Stimulated activated CD8-positive, alpha-beta memory T cell treated with anti-CD3 and anti-CD28 coated beads, Interleukin-15, amount 100 ng/mL, for 1 hour (primary cell): ENCODE measurements at regions not wholly inside any gene's neighbourhood (a gene's known extent, or its start where the extent isn't known, plus 50 kb on each side); places are given as distances from the start of the nearest gene placed in this dataset.
A peak's percentile ranks its signal among the peaks of the same experiment; 100 is the strongest.
"Not testable (repeated sequence)": the region's sequence is repeated elsewhere in the genome, so short reads cannot be mapped to it uniquely, and the experiment has no call there.

Experiments used
- DNase-seq: peaks from one replicate; pipeline ENCODE4 v3.0.0-alpha.2; 2020; ENCODE audit warnings: low read depth

DNA sequence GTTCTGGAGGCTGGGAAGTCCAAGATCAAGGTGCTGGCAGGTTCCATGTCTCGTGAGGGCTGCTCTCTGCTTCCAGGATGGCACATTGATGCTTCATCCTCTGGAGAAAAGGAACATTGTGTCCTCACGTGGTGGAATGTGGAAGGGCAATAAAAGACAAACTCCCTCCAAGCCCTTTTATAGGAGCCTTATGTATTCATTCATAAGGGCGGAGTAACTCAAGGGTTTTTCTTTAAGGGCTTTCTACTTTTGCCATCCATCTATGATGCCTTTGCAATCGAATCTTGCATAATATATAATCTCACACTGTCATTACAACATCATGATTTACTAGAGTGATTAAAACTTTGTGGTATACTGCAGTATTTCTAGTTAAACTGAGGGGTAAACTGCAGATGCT, 132.7 kb upstream of the DDHD1 start:
- no peak for DNase-seq

DNA sequence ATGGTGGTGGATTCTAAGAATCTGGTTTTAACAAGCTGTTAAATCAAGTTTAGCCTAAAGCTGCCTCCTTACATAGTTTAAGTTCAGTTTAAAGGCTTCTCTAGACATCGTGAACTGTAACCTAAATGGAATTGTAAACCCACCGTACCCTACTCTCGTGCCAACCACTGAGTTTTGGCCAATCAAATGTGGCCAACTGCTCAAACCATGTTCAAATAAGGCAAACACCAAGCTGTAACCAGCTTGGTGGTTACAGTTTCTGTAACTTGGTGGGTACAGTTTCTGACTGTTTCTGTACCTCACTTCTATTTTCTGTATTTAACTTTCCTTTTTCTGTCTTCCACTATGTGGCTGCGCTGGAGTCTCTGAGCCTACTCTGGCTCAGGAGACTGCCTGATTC, 131.9 kb upstream of the DDHD1 start:
- no peak for DNase-seq

GRCh38 chr14:53278602-53279506, 125.7 kb upstream of the DDHD1 start:
- no peak for DNase-seq

DNA sequence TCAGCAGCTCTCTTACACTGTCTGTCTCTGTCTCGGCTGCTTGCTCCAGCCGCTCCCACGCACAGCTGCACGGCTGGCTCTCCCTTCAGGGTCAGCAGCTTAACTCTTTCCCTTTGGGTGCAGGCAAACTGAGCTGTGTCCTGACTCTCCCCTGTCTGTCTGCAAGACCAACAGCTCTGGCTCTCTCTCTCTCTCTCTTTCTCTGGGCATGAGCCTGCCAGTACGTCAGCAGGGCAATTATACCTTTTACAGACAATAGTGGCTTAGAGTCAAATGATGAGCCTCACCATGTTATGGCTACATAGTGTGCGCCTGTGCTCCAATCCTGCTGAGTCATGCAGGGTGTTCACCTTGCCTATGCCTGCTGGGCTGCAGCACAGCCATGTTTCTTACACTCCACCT, 120.5 kb upstream of the DDHD1 start:
- DNase-seq: no peak

DNA sequence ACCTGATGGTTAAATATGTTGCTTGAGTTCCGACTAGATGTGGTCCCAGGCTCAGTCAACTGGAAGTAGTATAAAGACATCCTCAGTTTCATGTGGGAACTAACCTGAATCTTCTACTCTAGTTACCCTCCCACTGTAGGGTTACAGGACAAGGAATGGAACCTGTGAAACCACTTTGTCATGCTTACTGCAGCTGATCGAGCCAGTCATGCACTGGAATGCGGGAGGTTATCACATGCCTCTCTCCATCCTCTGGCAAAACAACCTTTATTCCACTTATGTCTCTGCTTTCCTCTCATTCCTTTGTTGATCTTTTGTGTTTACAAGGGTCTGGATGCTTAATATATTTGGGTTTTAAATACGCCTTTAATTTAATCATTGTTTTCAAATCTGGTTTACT, 111.9 kb upstream of the DDHD1 start:
- no peak for DNase-seq

GRCh38 chr14:53260928-53261327, 107.8 kb upstream of the DDHD1 start:
- no peak for DNase-seq

- DNase-seq: no peak
These were observed 107.2 kb upstream of the DDHD1 start for GRCh38 chr14:53260286-53260685.

DNA sequence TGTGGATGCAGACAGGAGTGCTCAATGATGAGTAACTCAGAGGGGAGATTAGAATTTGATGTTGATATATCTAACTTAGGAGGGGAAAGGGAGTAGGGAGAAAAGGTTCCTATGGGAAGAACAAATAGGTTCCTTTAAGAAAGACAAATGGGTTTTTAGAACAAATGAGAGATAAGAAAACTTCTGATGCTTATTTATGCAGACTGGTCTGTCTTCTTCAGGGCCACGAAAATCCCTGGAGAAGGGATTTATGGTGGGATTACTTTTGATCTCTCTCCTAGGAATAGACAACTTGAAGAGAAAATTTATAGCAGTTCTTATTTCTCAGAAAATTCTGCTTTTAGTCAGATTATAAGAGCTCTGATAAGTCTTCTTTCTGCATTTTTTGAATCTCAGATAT, 99.0 kb upstream of the DDHD1 start:
- DNase-seq: no peak

GRCh38 chr14:53249059-53249458, 95.9 kb upstream of the DDHD1 start:
- DNase-seq: no peak

- DNase-seq: no peak
These were observed 94.7 kb upstream of the DDHD1 start for GRCh38 chr14:53247596-53248370.

- not testable (repeated sequence) for DNase-seq
These were observed 89.8 kb upstream of the DDHD1 start for GRCh38 chr14:53242898-53243297.

GRCh38 chr14:53237488-53237887, 84.4 kb upstream of the DDHD1 start:
- DNase-seq: no peak

- DNase-seq: no peak
These were observed 83.6 kb upstream of the DDHD1 start for GRCh38 chr14:53236708-53237107.

DNA sequence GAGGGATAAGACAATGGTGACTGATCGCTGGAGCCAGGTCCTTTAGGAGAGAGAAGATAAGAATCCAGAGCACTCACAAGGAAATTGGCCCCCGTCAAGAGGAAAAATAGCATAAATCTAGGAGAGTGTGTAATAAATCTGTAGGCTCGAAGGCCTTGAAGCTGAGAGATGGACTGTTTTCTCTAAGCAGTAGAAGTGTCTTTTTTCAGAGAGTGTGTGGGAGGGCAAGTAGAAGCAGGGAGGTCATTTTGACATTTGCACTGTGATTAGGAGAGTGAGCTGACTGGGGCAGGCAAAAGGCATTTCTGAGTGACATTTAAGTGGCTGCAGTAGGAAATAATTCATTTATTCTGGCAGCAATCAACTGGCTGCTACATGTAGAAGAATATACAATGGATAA, 78.0 kb upstream of the DDHD1 start:
- DNase-seq: no peak

- DNase-seq: no peak
These were observed 75.8 kb upstream of the DDHD1 start for GRCh38 chr14:53228966-53229365.

DNA sequence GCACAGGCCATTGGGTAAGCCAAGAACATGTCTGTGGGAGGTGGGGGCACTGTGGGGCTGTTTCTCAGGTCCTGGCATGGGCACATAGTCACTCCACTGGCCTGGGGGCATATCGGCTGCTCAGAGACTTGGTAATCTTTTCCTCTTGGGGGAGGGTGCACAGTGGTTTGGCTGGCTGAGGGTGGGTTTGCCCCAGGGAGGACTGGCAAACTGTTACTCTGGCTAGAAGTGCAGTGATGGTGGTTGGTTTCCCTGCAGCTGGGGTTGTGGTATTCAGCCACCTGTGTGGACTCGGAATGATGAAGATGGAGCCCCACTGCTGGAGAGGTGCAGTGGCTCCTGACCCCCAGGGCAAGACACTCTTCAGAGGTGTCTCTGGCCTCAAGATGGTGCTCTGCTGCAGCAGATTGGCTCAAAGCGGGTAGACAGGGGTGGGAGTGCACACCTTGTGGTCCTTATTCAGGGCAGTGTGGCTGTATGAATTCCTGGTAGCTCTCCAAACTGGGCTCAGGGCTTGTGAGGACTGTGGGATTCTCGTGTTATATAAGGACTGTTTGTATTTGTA, 74.1 kb upstream of the DDHD1 start:
- no peak for DNase-seq

- no peak for DNase-seq
These were observed 73.4 kb upstream of the DDHD1 start for GRCh38 chr14:53226553-53226952.

DNA sequence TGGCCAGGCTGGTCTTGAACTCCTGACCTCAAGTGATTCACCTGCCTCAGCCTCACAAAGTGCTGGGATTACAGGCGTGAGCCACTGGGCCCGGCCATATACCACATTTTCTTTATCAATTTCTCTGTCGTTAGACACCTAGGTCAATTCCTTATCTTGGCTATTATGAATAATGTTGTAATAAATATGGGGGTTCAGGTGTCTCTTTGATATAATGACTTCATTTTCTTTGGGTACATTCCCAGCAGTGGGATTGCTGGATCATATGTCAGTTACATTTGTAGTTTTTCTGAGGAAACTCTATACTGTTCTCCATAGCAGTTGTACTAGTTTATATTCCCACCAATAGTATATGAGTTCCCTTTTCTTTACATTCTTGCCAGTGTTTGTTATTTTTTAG, 67.8 kb upstream of the DDHD1 start:
- DNase-seq: no peak

DNA sequence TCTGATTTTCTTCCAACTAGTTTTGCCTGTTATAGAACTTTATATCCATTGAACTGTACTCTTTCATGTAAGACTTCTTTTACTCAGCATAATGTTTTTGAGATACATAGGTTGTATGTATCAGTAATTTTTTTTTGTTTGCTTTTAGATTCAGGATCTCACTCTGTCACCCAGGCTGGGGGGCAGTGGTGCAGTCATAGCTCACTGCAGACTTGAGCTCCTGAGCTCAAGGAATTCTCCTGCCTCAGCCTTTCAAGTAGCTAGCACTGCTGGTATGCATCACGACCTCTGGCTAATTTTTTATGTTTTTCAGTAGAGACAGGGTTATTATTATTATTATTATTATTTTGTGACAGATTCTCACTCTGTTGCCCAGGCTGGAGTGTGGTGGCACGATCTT, 65.0 kb upstream of the DDHD1 start:
- DNase-seq: no peak

GRCh38 chr14:53217316-53217994, 64.3 kb upstream of the DDHD1 start:
- peak; percentile 29 for DNase-seq

DNA sequence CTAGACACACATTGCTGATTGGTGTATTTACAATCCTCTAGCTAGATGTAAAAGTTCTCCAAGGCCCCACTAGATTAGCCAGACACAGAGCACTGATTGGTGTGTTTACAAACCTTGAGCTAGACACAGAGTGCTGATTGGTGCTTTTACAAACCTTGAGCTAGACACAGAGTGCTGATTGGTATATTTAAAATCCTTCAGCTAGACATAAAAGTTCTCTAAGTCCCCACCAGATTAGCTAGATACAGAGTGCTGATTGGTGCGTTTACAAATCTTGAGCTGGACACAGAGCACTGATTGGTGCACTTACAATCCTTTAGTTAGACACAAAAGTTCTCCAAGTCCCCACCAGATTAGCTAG, 63.8 kb upstream of the DDHD1 start:
- DNase-seq: not testable (repeated sequence)

DNA sequence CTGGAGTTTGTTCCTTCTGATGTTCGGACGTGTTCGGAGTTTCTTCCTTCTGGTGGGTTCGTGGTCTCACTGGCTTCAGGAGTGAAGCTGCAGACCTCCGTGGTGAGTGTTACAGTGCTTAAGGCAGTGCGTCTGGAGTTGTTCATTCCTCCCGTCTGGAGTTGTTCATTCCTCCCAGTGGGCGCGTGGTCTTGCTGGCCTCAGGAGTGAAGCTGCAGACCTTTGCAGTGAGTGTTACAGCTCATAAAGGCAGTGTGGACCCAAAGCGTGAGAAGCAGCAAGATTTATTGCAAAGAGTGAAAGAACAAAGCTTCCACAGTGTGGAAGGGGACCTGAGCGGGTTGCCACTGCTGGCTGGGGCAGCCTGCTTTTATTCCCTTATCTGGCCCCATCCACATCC, 63.4 kb upstream of the DDHD1 start:
- not testable (repeated sequence) for DNase-seq

- DNase-seq: no peak
These were observed 62.0 kb upstream of the DDHD1 start for GRCh38 chr14:53215101-53215500.
